HEK293 (cell line): ENCODE measurements at regions not wholly inside any gene's neighbourhood (a gene's known extent, or its start where the extent isn't known, plus 50 kb on each side); places are given as distances from the start of the nearest gene placed in this dataset.

Experiments used
- AEBP2 ChIP-seq: fragments of 450-650 bp; formaldehyde crosslinking; IDR thresholded peaks from 2 replicates; pipeline ENCODE4 v1.5.1; 2016; ENCODE audit warnings: missing biosample characterization, missing genetic modification characterization, borderline replicate concordance
- BCL11A ChIP-seq: fragments of 450-650 bp; formaldehyde crosslinking; IDR thresholded peaks from 2 replicates; pipeline ENCODE4 v1.5.1; 2016; ENCODE audit warnings: low read depth, missing biosample characterization, missing genetic modification characterization
- CTCF ChIP-seq: fragments of 450-650 bp; formaldehyde crosslinking; IDR thresholded peaks from 2 replicates; pipeline ENCODE4 v1.5.1; 2016; ENCODE audit warnings: missing biosample characterization, missing genetic modification characterization
- KLF16 ChIP-seq: fragments of 450-650 bp; formaldehyde crosslinking; IDR thresholded peaks from 2 replicates; pipeline ENCODE4 v1.5.1; 2017; ENCODE audit warnings: missing biosample characterization, missing genetic modification characterization
- REST ChIP-seq: fragments of 450-650 bp; formaldehyde crosslinking; IDR thresholded peaks from 2 replicates; pipeline ENCODE4 v1.5.1; 2016; ENCODE audit warnings: missing biosample characterization, missing genetic modification characterization
- SP2 ChIP-seq: fragments of 450-650 bp; formaldehyde crosslinking; IDR thresholded peaks from 2 replicates; pipeline ENCODE4 v1.5.1; 2016; ENCODE audit warnings: missing biosample characterization, missing genetic modification characterization
- ZBTB21 ChIP-seq: fragments of 450-650 bp; formaldehyde crosslinking; IDR thresholded peaks from 2 replicates; pipeline ENCODE4 v1.5.1; 2017; ENCODE audit warnings: missing biosample characterization, missing genetic modification characterization
- ZNF174 ChIP-seq: fragments of 450-650 bp; formaldehyde crosslinking; IDR thresholded peaks from 2 replicates; pipeline ENCODE4 v1.5.0; 2017; ENCODE audit warnings: missing biosample characterization, mild to moderate bottlenecking, missing genetic modification characterization
- ZNF184 ChIP-seq: fragments of 450-650 bp; IDR thresholded peaks from 2 replicates; pipeline ENCODE4 v1.5.1; 2018; ENCODE audit warnings: missing biosample characterization, mild to moderate bottlenecking, missing genetic modification characterization
- ZNF24 ChIP-seq: fragments of 450-650 bp; formaldehyde crosslinking; IDR thresholded peaks from 2 replicates; pipeline ENCODE4 v1.5.1; 2016; ENCODE audit warnings: missing biosample characterization, missing genetic modification characterization
- ZNF274 ChIP-seq, 2 experiments: fragments of 200-500 bp in 1 of 2; fragments of 450-650 bp in 1 of 2; sonication (Bioruptor generic) in 1 of 2; formaldehyde crosslinking in 1 of 2; IDR thresholded peaks; 2 replicates each; pipeline versions ENCODE4 v1.5.1 to v1.6.1; 2014 to 2016; ENCODE audit warnings: borderline replicate concordance in 1 of 2, inconsistent platforms in 1 of 2, low read length in 1 of 2, missing biosample characterization in 1 of 2, missing genetic modification characterization in 1 of 2
- ZNF558 ChIP-seq: fragments of 450-650 bp; formaldehyde crosslinking; IDR thresholded peaks from 2 replicates; pipeline ENCODE4 v1.5.1; 2016; ENCODE audit warnings: missing biosample characterization, missing genetic modification characterization
- ZNF670 ChIP-seq: fragments of 450-650 bp; formaldehyde crosslinking; IDR thresholded peaks from 2 replicates; pipeline ENCODE4 v1.5.1; 2016; ENCODE audit warnings: missing biosample characterization, missing genetic modification characterization, low read depth

- no peak for TF ChIP-seq ZNF670 (tag by site-specific recombination)
- TF ChIP-seq ZNF24: no peak
- TF ChIP-seq ZNF558 (tag by site-specific recombination): no peak
- no peak for TF ChIP-seq AEBP2
- TF ChIP-seq ZNF174 (tag by site-specific recombination): no peak
- no peak for TF ChIP-seq ZBTB21 (tag by site-specific recombination)
- TF ChIP-seq BCL11A: no peak
- no peak for TF ChIP-seq SP2 (tag by site-specific recombination)
- TF ChIP-seq ZNF184: no peak
- no peak for TF ChIP-seq KLF16 (tag by site-specific recombination)
- TF ChIP-seq CTCF: no peak
- no peak for TF ChIP-seq ZNF274 (IDR thresholded peaks at IDR 0.05; ENCODE audit: low read length)
- no peak for TF ChIP-seq ZNF274 (tag by site-specific recombination; IDR thresholded peaks at IDR 0.05; ENCODE audit: borderline replicate concordance)
- TF ChIP-seq REST (tag by site-specific recombination): no peak
Measured at GRCh38 chr17:72534265-72534664, 413.4 kb downstream of the SOX9 start.
